Neural cell (in vitro differentiated cells): ENCODE measurements at regions not wholly inside any gene's neighbourhood (a gene's known extent, or its start where the extent isn't known, plus 50 kb on each side); places are given as distances from the start of the nearest gene placed in this dataset.
"Not testable (repeated sequence)": the region's sequence is repeated elsewhere in the genome, so short reads cannot be mapped to it uniquely, and the experiment has no call there.

Experiments used
- H2AFZ ChIP-seq: fragments of 200-600, 300-800 bp; sonication (generic), shearing (Covaris generic); 2 replicates; pipeline ENCODE4 v1.6.0; 2014; ENCODE audit warnings: low read depth, mild to moderate bottlenecking, antibody characterized with exemption, low read length, moderate library complexity
- H3F3A ChIP-seq: fragments of 200-600 bp; shearing (Covaris generic); 2 replicates; pipeline ENCODE4 v1.6.1; 2016; ENCODE audit warnings: mild to moderate bottlenecking, moderate library complexity, mixed read lengths, antibody characterized with exemption, low read length; ENCODE audit not compliant: insufficient read depth, poor library complexity, severe bottlenecking
- H3K27ac ChIP-seq: fragments of 200-600, 300-800 bp; sonication (generic), shearing (Covaris generic); 2 replicates; pipeline ENCODE4 v1.5.1; 2014; ENCODE audit warnings: mild to moderate bottlenecking, low read length, moderate library complexity
- H3K27me3 ChIP-seq: fragments of 300-800, 200-600 bp; sonication (generic), shearing (Covaris generic); 2 replicates; pipeline ENCODE4 v1.6.0; 2014; ENCODE audit warnings: mild to moderate bottlenecking, low read depth, low read length, moderate library complexity; ENCODE audit not compliant: insufficient read depth
- H3K36me3 ChIP-seq: fragments of 300-800, 200-600 bp; sonication (generic), shearing (Covaris generic); 2 replicates; pipeline ENCODE4 v1.5.1; 2014; ENCODE audit warnings: mild to moderate bottlenecking, antibody characterized with exemption, low read length, moderate library complexity; ENCODE audit not compliant: insufficient read depth
- H3K4me2 ChIP-seq: fragments of 300-800, 200-600 bp; sonication (generic), shearing (Covaris generic); 2 replicates; pipeline ENCODE4 v1.6.0; 2014; ENCODE audit warnings: mild to moderate bottlenecking, low read length
- H3K4me3 ChIP-seq: fragments of 300-800, 200-600 bp; sonication (generic), shearing (Covaris generic); 2 replicates; pipeline ENCODE4 v1.5.1; 2014; ENCODE audit warnings: mild to moderate bottlenecking, low read length, moderate library complexity
- H3K79me2 ChIP-seq: fragments of 200-600 bp; shearing (Covaris generic); replicated peaks from 2 replicates; pipeline ENCODE4 v1.6.0; 2014; ENCODE audit warnings: mild to moderate bottlenecking, low read length, moderate library complexity; ENCODE audit not compliant: insufficient read depth
- H3K9ac ChIP-seq: fragments of 300-800, 200-600 bp; sonication (generic), shearing (Covaris generic); 2 replicates; pipeline ENCODE4 v1.6.1; 2016; ENCODE audit warnings: mild to moderate bottlenecking, low read length, mixed read lengths
- H3K9me2 ChIP-seq: fragments of 200-600 bp; shearing (Covaris generic); 2 replicates; pipeline ENCODE4 v1.6.1; 2016; ENCODE audit warnings: mild to moderate bottlenecking, low read length, mixed read lengths; ENCODE audit not compliant: insufficient read depth
- H3K9me3 ChIP-seq: fragments of 200-600, 300-800 bp; sonication (generic), shearing (Covaris generic); 2 replicates; pipeline ENCODE4 v1.6.1; 2016; ENCODE audit warnings: mild to moderate bottlenecking, mixed run types, low read length, moderate library complexity, mixed read lengths
- H4K20me1 ChIP-seq: fragments of 200-600 bp; shearing (Covaris generic); 2 replicates; pipeline ENCODE4 v1.6.1; 2016; ENCODE audit warnings: mild to moderate bottlenecking, mixed run types; ENCODE audit not compliant: insufficient read depth
- EP300 ChIP-seq: fragments of 450-650 bp; conservative IDR thresholded peaks from 2 replicates; pipeline ENCODE4 v1.6.1; 2014; ENCODE audit warnings: antibody characterized with exemption, mild to moderate bottlenecking, moderate library complexity; ENCODE audit not compliant: poor library complexity, severe bottlenecking
- EZH2 ChIP-seq: fragments of 200-600, 300-800 bp; shearing (Covaris generic), sonication (generic); IDR thresholded peaks from 2 replicates; pipeline ENCODE4 v1.6.1; 2014; ENCODE audit warnings: antibody characterized with exemption, low read length, borderline replicate concordance, mild to moderate bottlenecking; ENCODE audit not compliant: insufficient read depth, poor library complexity, severe bottlenecking
- MXI1 ChIP-seq: fragments of 450-650 bp; conservative IDR thresholded peaks from 2 replicates; pipeline ENCODE4 v1.6.1; 2014; ENCODE audit warnings: antibody characterized with exemption, mild to moderate bottlenecking; ENCODE audit not compliant: poor library complexity, severe bottlenecking
- RAD21 ChIP-seq: fragments of 450-650 bp; conservative IDR thresholded peaks from 2 replicates; pipeline ENCODE4 v1.6.1; 2014; ENCODE audit warnings: antibody characterized with exemption, mild to moderate bottlenecking, moderate library complexity
- SMC3 ChIP-seq: fragments of 450-650 bp; conservative IDR thresholded peaks from 2 replicates; pipeline ENCODE4 v1.6.1; 2014; ENCODE audit warnings: antibody characterized with exemption, mild to moderate bottlenecking, moderate library complexity; ENCODE audit not compliant: poor library complexity
- TAF1 ChIP-seq: IDR thresholded peaks from 2 replicates; pipeline ENCODE4 v1.6.1; 2012; ENCODE audit warnings: low read depth
- TF ChIP-seq, protein P1 (sequence below): fragments of 450-650 bp; IDR thresholded peaks from 2 replicates; pipeline ENCODE4 v1.5.1; 2014; ENCODE audit warnings: antibody characterized with exemption, mild to moderate bottlenecking, moderate library complexity; ENCODE audit not compliant: poor library complexity, severe bottlenecking

DNA sequence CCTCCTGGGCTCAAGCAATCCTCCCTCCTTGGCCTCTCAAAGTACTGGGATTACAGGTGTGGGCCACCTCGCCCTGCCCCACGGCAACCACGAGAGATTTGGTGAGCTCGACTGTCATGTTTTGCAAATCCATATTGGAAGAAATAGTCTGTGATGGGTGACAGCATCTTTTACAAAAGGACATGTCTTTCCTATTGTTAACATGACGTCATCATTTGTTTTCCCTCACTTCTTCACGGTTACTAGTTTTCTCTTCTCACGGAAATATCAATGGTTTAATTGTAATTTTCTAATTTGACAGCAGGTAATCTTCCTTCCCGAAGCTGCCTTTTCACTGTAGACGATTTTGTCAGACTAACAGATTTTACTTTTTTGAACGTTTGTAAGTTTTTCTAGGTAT is 110.8 kb upstream of the GREM2 start:
- no peak overlapping the region for H3K9ac ChIP-seq
- H3K4me2 ChIP-seq: no peak overlapping the region
- no peak overlapping the region for H3K4me3 ChIP-seq
- no peaks in the 10 kb centered on the region for H3K79me2 ChIP-seq
- H3K9me3 ChIP-seq: no peaks in the 10 kb centered on the region
- H3K36me3 ChIP-seq: no peaks in the 10 kb centered on the region
- no peak overlapping the region for H2AFZ ChIP-seq
- no peaks in the 10 kb centered on the region for H3K9me2 ChIP-seq
- H3K27me3 ChIP-seq: no peaks in the 10 kb centered on the region
- TF ChIP-seq, protein P1, sequence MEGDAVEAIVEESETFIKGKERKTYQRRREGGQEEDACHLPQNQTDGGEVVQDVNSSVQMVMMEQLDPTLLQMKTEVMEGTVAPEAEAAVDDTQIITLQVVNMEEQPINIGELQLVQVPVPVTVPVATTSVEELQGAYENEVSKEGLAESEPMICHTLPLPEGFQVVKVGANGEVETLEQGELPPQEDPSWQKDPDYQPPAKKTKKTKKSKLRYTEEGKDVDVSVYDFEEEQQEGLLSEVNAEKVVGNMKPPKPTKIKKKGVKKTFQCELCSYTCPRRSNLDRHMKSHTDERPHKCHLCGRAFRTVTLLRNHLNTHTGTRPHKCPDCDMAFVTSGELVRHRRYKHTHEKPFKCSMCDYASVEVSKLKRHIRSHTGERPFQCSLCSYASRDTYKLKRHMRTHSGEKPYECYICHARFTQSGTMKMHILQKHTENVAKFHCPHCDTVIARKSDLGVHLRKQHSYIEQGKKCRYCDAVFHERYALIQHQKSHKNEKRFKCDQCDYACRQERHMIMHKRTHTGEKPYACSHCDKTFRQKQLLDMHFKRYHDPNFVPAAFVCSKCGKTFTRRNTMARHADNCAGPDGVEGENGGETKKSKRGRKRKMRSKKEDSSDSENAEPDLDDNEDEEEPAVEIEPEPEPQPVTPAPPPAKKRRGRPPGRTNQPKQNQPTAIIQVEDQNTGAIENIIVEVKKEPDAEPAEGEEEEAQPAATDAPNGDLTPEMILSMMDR: no peak
- no peaks in the 10 kb centered on the region for H3F3A ChIP-seq
- no peak overlapping the region for H3K27ac ChIP-seq
- no peaks in the 10 kb centered on the region for H4K20me1 ChIP-seq

GRCh38 chr1:240720976-240721375 is 109.0 kb upstream of the GREM2 start:
- Histone ChIP-seq H3K27ac (no peak overlapping the region), H3K4me2 (no peak overlapping the region), H3K9me3 (no peaks in the 10 kb centered on the region), H2AFZ (no peak overlapping the region), H3F3A (no peaks in the 10 kb centered on the region), H3K79me2 (no peaks in the 10 kb centered on the region), H4K20me1 (no peaks in the 10 kb centered on the region), H3K9ac (no peak overlapping the region), H3K4me3 (no peak overlapping the region), H3K36me3 (no peaks in the 10 kb centered on the region), H3K9me2 (no peaks in the 10 kb centered on the region), H3K27me3 (no peaks in the 10 kb centered on the region)
- TF ChIP-seq RAD21: no peak

DNA sequence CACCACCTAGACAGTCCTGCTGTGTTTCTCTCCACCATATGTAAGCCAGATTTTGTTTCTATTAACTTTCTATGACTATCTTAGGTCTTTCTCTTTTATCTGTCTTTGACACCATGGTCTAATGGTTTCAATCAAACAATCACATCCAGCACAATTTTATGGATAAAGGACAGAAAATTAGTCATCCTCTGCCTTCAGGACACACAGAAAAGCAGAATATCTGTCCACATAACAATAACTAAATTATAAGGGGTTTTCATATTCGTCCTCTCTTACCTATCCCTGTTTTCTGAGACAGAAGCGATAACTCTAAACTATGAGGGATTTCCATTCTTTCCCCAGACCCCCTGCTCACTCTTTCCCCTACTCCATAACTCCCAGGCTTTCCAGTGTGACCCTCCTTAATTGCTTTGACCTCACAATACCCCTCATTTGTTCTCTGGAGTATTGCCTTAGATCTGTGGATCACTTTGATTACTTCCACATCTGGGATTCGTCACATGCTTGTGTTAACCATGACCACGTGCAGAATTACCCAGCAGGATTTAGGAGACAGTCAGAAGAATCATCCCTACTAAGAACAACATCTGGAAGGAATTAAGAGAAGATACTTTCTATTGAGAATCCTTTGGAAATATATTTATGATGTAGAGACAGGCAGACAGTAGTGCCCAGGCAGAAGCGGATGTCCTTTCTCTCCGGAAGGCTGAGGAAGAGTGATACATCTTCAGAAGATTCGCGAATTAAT is 108.2 kb upstream of the GREM2 start:
- no peak overlapping the region for H3K4me3 ChIP-seq

GRCh38 chr1:240716538-240716937 is 104.6 kb upstream of the GREM2 start:
- not testable (repeated sequence) for H3K79me2 ChIP-seq, H3K27ac ChIP-seq, H4K20me1 ChIP-seq, H3K27me3 ChIP-seq, H3K4me2 ChIP-seq, H3K4me3 ChIP-seq, H2AFZ ChIP-seq, H3K9ac ChIP-seq, H3F3A ChIP-seq, H3K9me2 ChIP-seq, H3K9me3 ChIP-seq, H3K36me3 ChIP-seq

More for the DNA sequence above, 108.2 kb upstream of the GREM2 start:
- no peak overlapping the region for H3K9ac ChIP-seq
- H4K20me1 ChIP-seq: no peaks in the 10 kb centered on the region
- no peak overlapping the region for H3K4me2 ChIP-seq
- no peaks in the 10 kb centered on the region for H3K79me2 ChIP-seq
- no peaks in the 10 kb centered on the region for H3K9me3 ChIP-seq
- H3K9me2 ChIP-seq: no peaks in the 10 kb centered on the region
- no peaks in the 10 kb centered on the region for H3F3A ChIP-seq
- no peak overlapping the region for H2AFZ ChIP-seq
- no peaks in the 10 kb centered on the region for H3K36me3 ChIP-seq
- H3K27ac ChIP-seq: no peak overlapping the region
- TF ChIP-seq TAF1 (no peak), EZH2 (no peak), EP300 (no peak), RAD21 (no peak), MXI1 (no peak), SMC3 (no peak)
- TF ChIP-seq, protein P1: no peak
- H3K27me3 ChIP-seq: no peaks in the 10 kb centered on the region
